ENCODE measurements at regions not wholly inside any gene's neighbourhood (a gene's known extent, or its start where the extent isn't known, plus 50 kb on each side); places are given as distances from the start of the nearest gene placed in this dataset.
A peak's percentile ranks its signal among the peaks of the same experiment; 100 is the strongest.

DNA sequence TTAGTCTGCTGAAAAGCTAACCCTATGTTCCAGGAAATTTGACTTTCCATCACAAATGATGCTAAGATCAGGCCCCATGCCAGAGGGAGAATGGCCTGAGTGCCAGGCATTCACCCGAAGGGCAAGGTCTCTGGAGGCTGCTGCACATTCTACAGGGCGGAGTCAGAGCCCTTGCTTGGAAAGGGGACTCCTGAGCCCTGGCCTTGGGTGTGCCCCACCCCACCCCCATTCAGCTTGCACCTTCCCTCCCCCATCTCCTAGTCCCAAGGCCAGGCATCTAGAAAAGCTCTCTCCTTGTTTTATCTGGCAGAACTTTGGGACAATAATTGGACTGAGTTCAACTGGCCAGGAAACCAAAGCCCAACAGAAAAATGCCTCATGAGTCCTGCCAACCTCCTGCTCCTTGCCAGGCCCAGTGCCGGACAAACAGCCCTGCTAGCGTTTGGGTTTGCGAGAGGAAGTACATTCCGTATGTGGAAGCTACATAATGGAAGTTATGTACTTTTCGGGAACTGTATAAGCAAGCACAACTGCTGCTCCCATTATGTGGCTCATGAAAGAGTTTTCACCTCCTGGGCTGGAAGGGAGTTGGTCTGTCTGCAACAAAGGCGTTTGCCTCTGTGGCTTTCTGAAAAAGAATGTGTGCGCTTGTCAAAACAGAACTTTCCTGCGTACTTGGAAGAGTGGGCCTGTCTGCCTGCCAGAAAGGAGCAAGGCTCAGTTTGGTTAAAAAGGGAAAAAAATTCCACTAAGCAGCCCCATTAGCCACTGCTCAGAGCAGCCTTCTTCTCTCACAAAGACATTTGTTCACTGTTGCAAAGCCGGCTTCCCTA, 321.5 kb upstream of the CTNNB1 start:
- TF ChIP-seq, protein P1, sequence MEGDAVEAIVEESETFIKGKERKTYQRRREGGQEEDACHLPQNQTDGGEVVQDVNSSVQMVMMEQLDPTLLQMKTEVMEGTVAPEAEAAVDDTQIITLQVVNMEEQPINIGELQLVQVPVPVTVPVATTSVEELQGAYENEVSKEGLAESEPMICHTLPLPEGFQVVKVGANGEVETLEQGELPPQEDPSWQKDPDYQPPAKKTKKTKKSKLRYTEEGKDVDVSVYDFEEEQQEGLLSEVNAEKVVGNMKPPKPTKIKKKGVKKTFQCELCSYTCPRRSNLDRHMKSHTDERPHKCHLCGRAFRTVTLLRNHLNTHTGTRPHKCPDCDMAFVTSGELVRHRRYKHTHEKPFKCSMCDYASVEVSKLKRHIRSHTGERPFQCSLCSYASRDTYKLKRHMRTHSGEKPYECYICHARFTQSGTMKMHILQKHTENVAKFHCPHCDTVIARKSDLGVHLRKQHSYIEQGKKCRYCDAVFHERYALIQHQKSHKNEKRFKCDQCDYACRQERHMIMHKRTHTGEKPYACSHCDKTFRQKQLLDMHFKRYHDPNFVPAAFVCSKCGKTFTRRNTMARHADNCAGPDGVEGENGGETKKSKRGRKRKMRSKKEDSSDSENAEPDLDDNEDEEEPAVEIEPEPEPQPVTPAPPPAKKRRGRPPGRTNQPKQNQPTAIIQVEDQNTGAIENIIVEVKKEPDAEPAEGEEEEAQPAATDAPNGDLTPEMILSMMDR (IDR thresholded peaks at IDR 0.05), result no peak
- peak in 2 of 3 donors; percentile 64 for TF ChIP-seq POLR2AphosphoS5 (IDR thresholded peaks at IDR 0.05)

All from breast epithelium (tissue), 3 donors.